Mesothelial cell of epicardium (in vitro differentiated cells): ENCODE measurements at regions not wholly inside any gene's neighbourhood (a gene's known extent, or its start where the extent isn't known, plus 50 kb on each side); places are given as distances from the start of the nearest gene placed in this dataset.

Experiments used
- DNase-seq, 2 experiments: peaks; one replicate each; pipeline ENCODE4 v3.0.0; 2021; ENCODE audit warnings: low spot score in 2 of 2; ENCODE audit not compliant: unreplicated experiment in 2 of 2
- H3K27ac Mint-ChIP-seq: 2 replicates; pipeline ENCODE4 v1.8.0; 2021; ENCODE audit warnings: mixed read lengths
- H3K27me3 Mint-ChIP-seq: 2 replicates; pipeline ENCODE4 v1.8.0; 2021; ENCODE audit warnings: low read depth, mixed read lengths
- H3K36me3 Mint-ChIP-seq: 2 replicates; pipeline ENCODE4 v1.8.0; 2021; ENCODE audit warnings: mixed read lengths
- H3K4me1 Mint-ChIP-seq: 2 replicates; pipeline ENCODE4 v1.8.0; 2021; ENCODE audit warnings: mixed read lengths
- H3K4me3 Mint-ChIP-seq: 2 replicates; pipeline ENCODE4 v1.8.0; 2021; ENCODE audit warnings: mild to moderate bottlenecking, moderate library complexity, mixed read lengths
- H3K9me3 Mint-ChIP-seq: 2 replicates; pipeline ENCODE4 v1.8.0; 2021; ENCODE audit warnings: mixed read lengths
- CTCF ChIP-seq: fragments of 200-600 bp; sonication (generic); IDR thresholded peaks from one replicate; pipeline ENCODE4 v1.5.0; 2021; ENCODE audit warnings: antibody characterized with exemption; ENCODE audit not compliant: unreplicated experiment

GRCh38 chr13:79037197-79037596 is 368.9 kb downstream of the RBM26 start:
- H3K27me3 Mint-ChIP-seq, result peaks cover 19% of the 10 kb centered on the region
- H3K9me3 Mint-ChIP-seq, result no peaks in the 10 kb centered on the region
- no peak for TF ChIP-seq CTCF
- no peaks in the 10 kb centered on the region for H3K36me3 Mint-ChIP-seq
- H3K4me3 Mint-ChIP-seq, result no peak overlapping the region
- H3K4me1 Mint-ChIP-seq, result no peaks in the 10 kb centered on the region
- no peak for DNase-seq
- H3K27ac Mint-ChIP-seq, result no peak overlapping the region

GRCh38 chr13:79034341-79034740 is 371.7 kb downstream of the RBM26 start:
- TF ChIP-seq CTCF, result no peak
- Mint-ChIP-seq H3K4me1 (no peaks in the 10 kb centered on the region), H3K27ac (no peak overlapping the region), H3K36me3 (no peaks in the 10 kb centered on the region), H3K27me3 (peaks cover 20% of the 10 kb centered on the region), H3K9me3 (no peaks in the 10 kb centered on the region), H3K4me3 (no peak overlapping the region)
- no peak for DNase-seq

GRCh38 chr13:79030513-79030912 is 371.6 kb upstream of the OBI1 start:
- H3K9me3 Mint-ChIP-seq, result no peaks in the 10 kb centered on the region
- H3K4me1 Mint-ChIP-seq, result no peaks in the 10 kb centered on the region
- no peak for DNase-seq
- H3K27ac Mint-ChIP-seq, result no peak overlapping the region
- H3K36me3 Mint-ChIP-seq, result no peaks in the 10 kb centered on the region
- H3K4me3 Mint-ChIP-seq, result no peak overlapping the region
- no peak for TF ChIP-seq CTCF
- peaks cover 13% of the 10 kb centered on the region for H3K27me3 Mint-ChIP-seq

- H3K9me3 Mint-ChIP-seq, result peaks cover 48% of the 10 kb centered on the region
- H3K4me1 Mint-ChIP-seq, result no peaks in the 10 kb centered on the region
- DNase-seq, result no peak
- H3K4me3 Mint-ChIP-seq, result no peak overlapping the region
- no peak overlapping the region for H3K27ac Mint-ChIP-seq
- peaks cover 7% of the 10 kb centered on the region for H3K27me3 Mint-ChIP-seq
- no peak for TF ChIP-seq CTCF
- no peaks in the 10 kb centered on the region for H3K36me3 Mint-ChIP-seq
Measured at GRCh38 chr13:79018166-79018565, 359.2 kb upstream of the OBI1 start.

- H3K36me3 Mint-ChIP-seq, result no peaks in the 10 kb centered on the region
- H3K4me1 Mint-ChIP-seq, result no peaks in the 10 kb centered on the region
- no peak for TF ChIP-seq CTCF
- DNase-seq, result no peak
- no peak overlapping the region for H3K27ac Mint-ChIP-seq
- peaks cover 16% of the 10 kb centered on the region for H3K27me3 Mint-ChIP-seq
- H3K4me3 Mint-ChIP-seq, result no peak overlapping the region
- H3K9me3 Mint-ChIP-seq, result peaks cover 29% of the 10 kb centered on the region
Measured at GRCh38 chr13:79011179-79011578, 352.2 kb upstream of the OBI1 start.
